NT2/D1 (cell line): ENCODE measurements at regions not wholly inside any gene's neighbourhood (a gene's known extent, or its start where the extent isn't known, plus 50 kb on each side); places are given as distances from the start of the nearest gene placed in this dataset.
A peak's percentile ranks its signal among the peaks of the same experiment; 100 is the strongest.

Source experiments
- DNase-seq: peaks from one replicate; pipeline ENCODE4 v3.0.0-alpha.2; 2011; ENCODE audit warnings: low read depth, low spot score
- H3K27me3 ChIP-seq: 2 replicates; pipeline ENCODE4 v1.6.0; 2011; ENCODE audit warnings: mild to moderate bottlenecking; ENCODE audit not compliant: insufficient read length, insufficient read depth
- H3K36me3 ChIP-seq: 2 replicates; pipeline ENCODE4 v1.6.1; 2011; ENCODE audit warnings: mild to moderate bottlenecking, low read length, mixed read lengths; ENCODE audit not compliant: insufficient read depth, insufficient read length
- H3K4me1 ChIP-seq: 2 replicates; pipeline ENCODE4 v1.5.1; 2011; ENCODE audit not compliant: insufficient read depth, insufficient read length
- H3K4me3 ChIP-seq: 2 replicates; pipeline ENCODE4 v1.5.1; 2011; ENCODE audit warnings: low read depth; ENCODE audit not compliant: insufficient read length
- H3K9ac ChIP-seq: 2 replicates; pipeline ENCODE4 v1.6.0; 2011; ENCODE audit warnings: low read depth; ENCODE audit not compliant: insufficient read length
- H3K9me3 ChIP-seq: 2 replicates; pipeline ENCODE4 v1.5.1; 2011; ENCODE audit warnings: mild to moderate bottlenecking, low read length; ENCODE audit not compliant: insufficient read depth
- SUZ12 ChIP-seq: IDR thresholded peaks from 2 replicates; pipeline ENCODE4 v1.6.1; 2011; ENCODE audit not compliant: insufficient read length, insufficient read depth; ENCODE audit errors: extremely low read depth
- YY1 ChIP-seq: IDR thresholded peaks from 2 replicates; pipeline ENCODE4 v1.6.1; 2011; ENCODE audit not compliant: insufficient read length, insufficient read depth
- ZNF274 ChIP-seq: IDR thresholded peaks from 2 replicates; pipeline ENCODE4 v1.6.1; 2011; ENCODE audit warnings: mild to moderate bottlenecking, low read depth, low read length

- H3K9ac ChIP-seq = peak overlapping the region; percentile 14
- no peaks in the 10 kb centered on the region for H3K9me3 ChIP-seq
- DNase-seq = no peak
- H3K27me3 ChIP-seq = no peaks in the 10 kb centered on the region
- TF ChIP-seq SUZ12 (no peak), ZNF274 (no peak)
- H3K4me3 ChIP-seq = no peak overlapping the region
- H3K4me1 ChIP-seq = peaks cover 42% of the 10 kb centered on the region
- no peaks in the 10 kb centered on the region for H3K36me3 ChIP-seq
These were observed 49.9 kb upstream of the HS6ST1 start for GRCh38 chr2:128368437-128369107.

DNA sequence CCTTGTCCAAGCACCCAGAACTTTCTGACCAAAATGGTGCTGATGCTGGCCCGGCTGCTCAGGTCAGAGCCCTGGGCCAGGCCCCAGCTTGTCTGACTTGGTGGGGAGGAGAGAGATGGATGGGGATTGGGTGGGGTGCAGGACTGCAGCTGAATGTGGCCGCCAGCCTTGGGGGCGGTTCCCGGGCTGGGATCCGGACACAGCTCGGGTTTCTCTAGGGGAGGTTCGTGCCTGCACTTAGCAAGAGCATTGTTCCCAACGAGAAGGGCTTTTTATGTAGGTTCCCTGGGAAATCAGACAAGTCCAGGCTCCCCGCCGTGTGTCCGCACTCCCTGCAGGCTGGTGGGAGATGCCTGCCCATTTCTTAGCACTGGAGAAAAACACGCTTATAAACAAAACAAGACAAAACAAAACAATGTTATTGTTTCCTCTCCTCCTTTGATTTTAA, 50.5 kb upstream of the HS6ST1 start:
- Histone ChIP-seq H3K9me3 (no peaks in the 10 kb centered on the region), H3K27me3 (peaks cover 3% of the 10 kb centered on the region), H3K9ac (peak overlapping the region; percentile 14), H3K36me3 (no peaks in the 10 kb centered on the region), H3K4me3 (no peak overlapping the region), H3K4me1 (peaks cover 37% of the 10 kb centered on the region)
- DNase-seq = peak; percentile 65
- TF ChIP-seq SUZ12 (no peak), ZNF274 (no peak), YY1 (no peak)

DNA sequence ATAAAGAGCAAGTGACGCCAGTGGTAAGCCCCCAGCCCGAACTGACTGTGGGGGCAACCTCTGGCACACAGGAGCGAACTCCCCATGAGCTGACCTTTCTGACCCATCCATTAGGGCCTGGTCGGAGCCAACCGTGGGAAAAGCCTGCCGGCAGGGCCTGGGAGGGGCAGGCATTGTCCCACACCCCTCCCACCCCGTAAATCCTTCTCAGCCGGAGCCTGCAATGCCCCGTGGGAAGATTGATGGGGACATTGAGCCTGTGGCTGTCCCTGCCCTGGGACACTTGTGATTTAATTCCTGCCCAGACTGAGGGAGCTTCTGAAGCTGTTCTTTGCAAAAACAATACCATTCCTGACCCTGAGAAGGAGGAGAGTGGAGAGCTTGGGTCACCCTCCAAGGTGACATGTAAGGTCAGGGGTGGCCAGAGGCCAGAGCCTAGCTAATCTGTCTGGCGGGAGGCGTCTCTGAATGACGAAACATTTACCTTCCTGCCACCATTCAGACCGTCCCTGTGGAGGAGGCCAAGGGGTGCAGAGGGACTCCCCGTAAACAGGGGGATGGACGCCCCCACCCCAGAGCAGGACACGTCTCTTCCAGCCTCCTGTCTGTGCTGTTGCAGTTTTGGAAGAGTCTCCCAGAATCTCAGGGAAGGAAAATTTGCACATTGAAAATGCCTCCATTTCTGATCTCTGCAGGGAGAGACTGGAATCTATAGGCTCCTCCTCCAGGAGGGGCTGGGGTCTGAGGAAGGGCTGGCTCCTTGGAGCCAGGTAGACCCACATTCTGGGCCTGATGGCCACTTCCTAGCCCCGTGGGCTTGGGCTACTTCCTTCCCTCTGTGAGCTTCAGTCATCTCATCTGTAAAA, 51.2 kb upstream of the HS6ST1 start:
- peaks cover 3% of the 10 kb centered on the region for H3K27me3 ChIP-seq
- no peak for DNase-seq
- H3K9me3 ChIP-seq = no peaks in the 10 kb centered on the region
- no peaks in the 10 kb centered on the region for H3K36me3 ChIP-seq
- no peak overlapping the region for H3K4me3 ChIP-seq
- no peak for TF ChIP-seq YY1
- no peak for TF ChIP-seq SUZ12
- TF ChIP-seq ZNF274 = no peak
- peaks cover 32% of the 10 kb centered on the region for H3K4me1 ChIP-seq
- H3K9ac ChIP-seq = peak overlapping the region; percentile 37

GRCh38 chr2:128370468-128371247, 52.0 kb upstream of the HS6ST1 start:
- TF ChIP-seq SUZ12 (no peak), ZNF274 (no peak), YY1 (no peak)
- Histone ChIP-seq H3K4me1 (peaks cover 35% of the 10 kb centered on the region), H3K9ac (peak overlapping the region; percentile 37), H3K9me3 (no peaks in the 10 kb centered on the region), H3K36me3 (no peaks in the 10 kb centered on the region), H3K27me3 (peaks cover 5% of the 10 kb centered on the region), H3K4me3 (no peak overlapping the region)
- no peak for DNase-seq

- no peak for DNase-seq
- Histone ChIP-seq H3K4me1 (peaks cover 35% of the 10 kb centered on the region), H3K9ac (no peak overlapping the region), H3K4me3 (no peak overlapping the region), H3K9me3 (no peaks in the 10 kb centered on the region), H3K27me3 (peaks cover 9% of the 10 kb centered on the region), H3K36me3 (no peaks in the 10 kb centered on the region)
- TF ChIP-seq YY1 = no peak
- no peak for TF ChIP-seq ZNF274
- TF ChIP-seq SUZ12 = no peak
These were observed 52.6 kb upstream of the HS6ST1 start for GRCh38 chr2:128371248-128371630.

DNA sequence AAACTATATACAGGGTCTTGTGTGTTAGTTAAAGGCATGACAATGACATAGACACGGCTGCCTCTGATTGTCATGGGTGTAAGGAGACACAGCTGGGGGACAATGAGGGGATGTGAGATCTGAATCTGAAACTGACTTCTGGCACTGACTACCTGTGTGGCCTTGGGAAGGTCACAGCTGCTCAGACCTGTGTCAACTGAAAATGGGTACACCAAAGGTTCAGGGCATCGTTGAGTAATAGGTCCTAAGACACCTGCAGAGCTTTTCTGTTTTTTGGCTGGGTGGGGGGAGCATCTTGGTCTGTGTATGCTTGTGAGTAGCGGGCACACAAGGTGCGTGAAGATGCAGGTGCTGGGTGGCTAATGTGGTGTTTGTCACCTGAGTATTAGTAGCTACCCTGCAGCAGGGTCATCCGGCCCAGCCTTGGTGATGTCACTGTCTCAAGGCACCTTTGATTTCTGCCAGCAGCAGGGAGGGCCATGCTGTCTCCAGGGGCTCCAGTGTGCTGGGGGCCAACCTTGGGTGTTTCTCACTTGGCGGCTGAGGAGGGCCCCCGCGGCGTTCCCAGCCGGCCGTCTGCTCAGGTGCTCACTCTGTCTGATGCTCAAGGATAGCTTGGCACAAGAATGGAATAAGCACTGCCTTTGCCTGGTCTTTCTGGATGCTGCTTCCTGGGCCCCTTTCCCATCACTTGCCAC, 53.1 kb upstream of the HS6ST1 start:
- H3K36me3 ChIP-seq = no peaks in the 10 kb centered on the region
- no peak for DNase-seq
- H3K4me3 ChIP-seq = no peak overlapping the region
- H3K9ac ChIP-seq = no peak overlapping the region
- no peaks in the 10 kb centered on the region for H3K9me3 ChIP-seq
- TF ChIP-seq SUZ12 (no peak), YY1 (no peak), ZNF274 (no peak)
- peaks cover 33% of the 10 kb centered on the region for H3K4me1 ChIP-seq
- H3K27me3 ChIP-seq = peaks cover 9% of the 10 kb centered on the region
